GM18868 (cell line): ENCODE measurements at regions not wholly inside any gene's neighbourhood (a gene's known extent, or its start where the extent isn't known, plus 50 kb on each side); places are given as distances from the start of the nearest gene placed in this dataset.
A peak's percentile ranks its signal among the peaks of the same experiment; 100 is the strongest.
"Not testable (repeated sequence)": the region's sequence is repeated elsewhere in the genome, so short reads cannot be mapped to it uniquely, and the experiment has no call there.

Source experiments
- ATAC-seq: cut with Tn5 transposase; IDR thresholded peaks from one replicate; pipeline ENCODE4 v1.9.1; 2021; ENCODE audit warnings: mild to moderate bottlenecking, moderate library complexity; ENCODE audit not compliant: unreplicated experiment

DNA sequence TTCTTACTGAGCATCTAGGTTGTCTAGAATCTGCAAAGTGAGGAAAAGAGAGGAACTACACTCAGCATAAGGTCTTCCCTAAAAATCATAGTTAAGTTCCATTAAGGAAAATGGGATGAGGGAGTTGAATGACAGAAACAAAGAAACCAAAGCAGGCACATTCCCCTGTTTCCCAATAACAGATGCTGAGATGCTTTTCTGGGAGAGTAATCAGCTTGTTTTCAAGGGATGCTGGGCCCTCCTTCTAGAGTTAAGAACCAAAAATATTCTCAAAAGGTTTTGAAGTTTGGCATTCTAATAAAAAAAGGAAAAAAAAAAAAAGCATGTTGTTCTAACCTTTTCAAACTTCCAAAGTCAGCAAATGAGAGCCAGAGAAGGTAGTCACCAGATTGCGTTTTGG, 105.2 kb upstream of the ZNF648 start:
- no peak for ATAC-seq

DNA sequence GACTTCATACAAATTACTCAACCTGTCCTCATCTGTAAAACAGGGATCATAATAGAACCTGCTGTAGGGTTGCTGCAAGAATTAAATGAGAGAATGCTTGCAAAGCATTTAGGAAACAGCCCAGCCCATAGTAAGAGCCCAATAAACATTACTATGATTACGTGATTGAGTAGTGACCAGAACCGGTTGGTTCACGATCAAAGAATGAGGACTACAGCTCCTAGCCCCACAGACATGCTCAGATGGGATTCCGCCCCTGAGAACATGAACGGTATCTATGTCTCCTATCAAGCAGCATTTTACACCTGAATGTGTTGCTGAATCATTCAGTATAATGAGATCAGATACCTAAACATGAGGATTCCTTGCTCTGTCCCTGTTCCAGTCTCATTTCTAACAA, 104.8 kb upstream of the ZNF648 start:
- no peak for ATAC-seq

DNA sequence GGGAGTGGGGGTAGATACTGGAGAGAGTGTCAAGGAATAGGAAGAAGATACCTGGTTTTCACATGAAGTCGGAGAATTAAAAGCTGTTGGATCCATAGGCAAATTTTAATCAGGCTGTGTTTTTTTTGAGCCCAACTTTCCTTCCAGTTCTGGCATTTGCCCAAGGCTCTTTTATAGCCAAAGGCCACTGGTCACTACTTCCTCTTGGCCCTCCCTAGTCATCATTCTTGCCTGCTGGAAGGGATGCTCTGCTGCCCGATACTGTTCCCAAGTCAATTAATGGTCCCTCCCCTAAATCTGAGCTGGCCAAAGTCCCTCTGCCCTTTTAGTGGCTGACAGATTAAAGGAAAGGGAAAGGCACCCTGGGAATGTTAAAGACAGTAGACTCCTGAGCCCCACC, 102.8 kb upstream of the ZNF648 start:
- no peak for ATAC-seq

DNA sequence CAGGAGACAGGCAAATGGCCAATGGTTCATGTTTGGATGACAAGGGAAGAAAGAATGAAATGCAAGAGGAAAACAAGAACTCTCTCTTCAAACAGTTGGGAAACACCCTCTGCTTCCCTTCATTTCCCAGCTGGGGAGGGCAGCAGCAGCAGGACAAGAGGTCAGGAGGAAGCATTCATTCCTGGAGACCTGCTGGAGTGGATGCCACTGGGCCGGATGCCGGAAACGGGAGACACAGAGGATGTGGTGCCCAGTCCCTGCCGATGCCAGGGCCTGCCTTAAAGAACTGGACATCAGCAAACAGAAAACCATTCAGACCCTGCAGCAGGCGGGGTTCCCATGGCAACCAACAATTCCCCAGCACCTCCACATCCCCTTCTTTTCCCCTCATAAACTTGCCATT, 102.3 kb upstream of the ZNF648 start:
- ATAC-seq: no peak

DNA sequence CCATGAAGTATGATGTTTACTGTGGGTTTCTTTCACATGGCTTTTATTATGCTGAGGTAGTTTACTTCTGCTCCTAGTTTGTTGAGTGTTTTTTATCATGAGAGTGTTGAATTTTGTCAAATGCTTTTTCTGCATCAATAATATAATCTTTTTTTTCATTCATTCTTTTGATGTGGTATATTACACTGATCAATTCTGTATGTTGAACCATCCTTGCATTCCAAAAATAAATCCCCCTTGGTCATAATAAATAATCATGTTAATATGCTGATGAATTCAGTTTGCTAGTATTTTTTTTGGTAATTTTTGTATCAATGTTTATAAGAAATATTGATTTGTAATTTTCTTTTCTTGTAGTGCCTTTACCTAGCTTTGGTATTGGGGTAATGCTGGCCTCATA, 97.9 kb upstream of the ZNF648 start:
- ATAC-seq: no peak

DNA sequence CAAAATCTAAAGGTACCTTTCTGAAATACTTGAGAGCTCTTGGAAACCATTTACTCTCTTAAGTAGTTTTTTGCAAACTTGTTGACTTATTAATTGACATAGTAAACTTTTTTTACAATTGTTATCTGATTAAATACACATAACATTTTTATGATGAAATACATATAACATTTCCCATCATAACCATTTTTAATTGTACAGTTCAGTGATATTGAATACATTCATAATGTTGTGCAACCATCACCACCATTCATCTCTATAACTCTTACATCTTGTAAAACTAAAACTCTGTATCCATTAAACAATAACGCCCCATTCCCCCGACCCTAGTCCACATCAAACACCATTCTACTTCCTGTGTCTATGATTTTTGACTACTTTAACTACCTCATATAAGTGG, 95.7 kb upstream of the ZNF648 start:
- ATAC-seq: no peak

DNA sequence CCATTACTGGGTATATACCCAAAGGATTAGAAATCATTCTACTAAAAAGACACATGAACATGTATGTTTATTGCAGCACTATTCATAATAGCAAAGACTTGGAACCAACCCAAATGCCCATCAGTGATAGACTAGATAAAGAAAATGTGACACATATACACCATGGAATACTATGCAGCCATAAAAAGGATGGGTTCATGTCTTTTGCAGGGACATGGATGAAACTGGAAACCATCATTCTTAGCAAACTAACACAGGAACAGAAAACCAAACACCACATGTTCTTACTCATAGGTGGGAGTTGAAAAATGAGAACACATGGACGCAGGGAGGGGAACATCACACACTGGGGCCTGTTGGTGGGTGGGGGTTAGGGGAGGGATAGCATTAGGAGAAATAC, 92.9 kb upstream of the ZNF648 start:
- ATAC-seq: not testable (repeated sequence)

DNA sequence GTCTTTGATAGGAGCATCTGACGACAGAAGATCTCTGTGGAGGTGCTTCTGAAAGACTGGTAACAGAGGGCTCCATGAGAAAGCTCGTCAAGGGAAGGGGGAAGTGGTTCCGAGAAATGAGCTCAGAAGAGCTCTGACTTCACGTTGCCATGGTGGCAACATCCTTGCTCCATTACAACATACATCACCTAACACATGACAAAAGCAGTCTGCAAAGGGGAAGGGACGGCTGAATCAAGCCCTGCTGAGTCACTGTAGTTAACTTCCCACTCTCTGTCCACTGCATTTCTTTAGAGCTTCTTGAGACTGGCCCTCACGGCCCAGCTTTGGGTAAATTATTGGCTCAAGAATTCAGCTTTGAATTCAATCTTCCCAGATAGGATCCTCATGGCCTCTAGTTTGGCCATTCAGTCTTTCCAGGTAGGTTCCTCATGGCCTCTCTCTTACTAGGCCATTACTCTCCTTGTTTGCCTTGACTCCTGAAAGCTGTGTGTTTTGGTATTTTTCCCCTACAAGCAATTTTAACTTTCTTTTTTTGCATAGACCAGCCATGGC, 88.0 kb upstream of the ZNF648 start:
- no peak for ATAC-seq

DNA sequence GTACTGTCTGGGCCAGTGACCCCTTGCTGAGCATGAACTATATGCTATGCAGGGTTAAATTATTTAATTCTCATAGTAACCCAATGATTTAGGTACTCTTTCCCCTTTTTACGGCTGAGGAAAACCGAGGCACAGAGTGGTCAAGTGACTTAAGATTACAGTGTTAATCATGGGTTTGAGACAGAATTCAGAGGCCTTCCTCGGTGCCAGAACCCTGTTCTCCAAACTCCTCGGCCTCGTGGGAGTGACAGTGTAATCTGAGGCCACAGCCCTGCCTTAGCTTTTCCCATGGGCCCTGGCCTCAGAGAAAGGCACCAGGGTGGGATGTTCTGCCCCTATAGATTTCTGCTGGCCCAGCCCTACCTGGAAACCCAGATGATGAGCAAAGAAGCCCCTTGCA, 86.4 kb upstream of the ZNF648 start:
- ATAC-seq: no peak

DNA sequence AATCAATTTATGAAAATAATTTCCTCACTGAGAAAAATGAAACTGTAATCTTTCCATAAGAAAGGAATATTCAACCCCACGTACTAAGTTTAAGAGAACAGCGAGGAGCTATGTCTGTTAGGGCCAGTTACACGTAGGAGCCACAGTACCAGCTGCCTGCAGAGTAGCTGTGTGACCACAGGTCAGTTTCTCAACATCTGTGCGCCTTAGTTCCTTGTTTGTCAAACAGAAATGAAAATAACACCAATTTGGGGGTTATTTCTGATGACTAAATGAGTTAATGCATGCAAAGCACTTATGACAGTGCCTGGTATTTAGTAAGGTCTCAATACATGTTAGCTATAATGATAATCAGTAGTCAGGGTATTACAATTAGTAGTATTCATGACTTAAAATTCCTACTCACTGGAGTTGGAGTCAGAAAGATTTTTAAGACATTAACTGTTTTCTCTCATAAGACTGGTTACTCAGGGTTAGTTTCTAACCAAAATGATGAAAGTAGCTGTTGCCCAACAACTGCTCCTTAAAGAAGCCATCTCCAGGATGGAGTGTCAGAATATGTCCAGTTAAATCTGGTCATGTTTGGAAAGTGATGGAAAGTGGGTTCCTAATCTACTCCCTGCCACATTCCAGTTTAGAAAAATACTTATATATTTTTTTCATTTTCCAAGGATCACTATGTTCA, 85.8 kb upstream of the ZNF648 start:
- ATAC-seq: peak; percentile 69

DNA sequence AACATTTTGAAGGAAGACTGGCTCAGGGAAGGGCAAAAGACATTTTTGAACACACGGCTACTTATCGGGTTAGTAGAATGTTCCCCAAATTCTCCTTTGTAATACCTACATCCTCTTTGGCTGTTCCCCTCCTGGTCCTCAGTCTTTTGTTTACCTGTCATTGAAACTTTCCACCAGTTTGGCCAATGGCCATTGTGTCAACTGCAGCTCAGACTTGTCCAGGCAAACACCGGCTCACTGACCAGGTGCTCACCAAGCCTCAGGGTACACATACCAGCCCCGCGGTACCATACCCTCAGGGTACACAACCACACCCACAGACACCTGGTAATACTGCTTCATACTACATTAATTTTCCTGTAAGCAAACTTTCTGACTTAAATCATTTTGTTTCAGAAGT, 84.8 kb upstream of the ZNF648 start:
- ATAC-seq: no peak

DNA sequence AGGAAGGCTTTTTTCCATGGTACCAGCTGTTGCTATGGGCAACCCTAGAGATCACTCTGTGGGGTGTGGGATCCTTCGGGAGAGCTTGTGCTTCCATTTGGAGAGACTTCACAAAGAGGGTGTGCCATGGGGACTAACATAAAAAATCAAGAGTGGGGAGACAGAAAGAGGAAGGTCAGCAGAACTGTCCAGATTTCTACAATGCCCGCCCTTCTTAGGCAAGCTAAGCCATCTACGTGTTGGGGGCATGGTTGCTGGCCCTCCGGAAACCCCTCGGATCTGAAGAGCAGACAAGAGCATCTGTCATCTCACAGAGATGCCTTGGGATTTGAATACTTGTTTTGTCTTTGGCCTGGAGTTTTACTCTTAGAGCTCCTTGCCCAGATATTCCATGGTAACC, 83.9 kb upstream of the ZNF648 start:
- no peak for ATAC-seq

DNA sequence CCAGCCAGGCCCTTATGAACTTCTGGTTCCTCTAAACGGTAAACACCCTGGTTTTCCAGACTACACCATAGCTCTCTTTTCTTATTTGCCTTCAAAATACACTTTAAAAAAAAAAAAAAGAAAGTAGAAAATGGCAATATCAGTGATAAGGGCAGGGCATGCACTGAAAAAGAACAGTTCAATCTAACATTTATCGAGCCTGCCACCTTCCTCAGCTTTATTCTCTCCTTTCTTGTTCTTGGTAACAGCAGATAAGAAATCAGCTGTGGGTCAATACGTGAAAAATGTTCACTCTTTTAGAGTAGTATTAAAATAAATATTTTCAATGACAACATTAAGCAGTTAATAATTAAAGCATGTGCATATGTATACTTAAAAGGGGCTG, 83.1 kb upstream of the ZNF648 start:
- no peak for ATAC-seq

DNA sequence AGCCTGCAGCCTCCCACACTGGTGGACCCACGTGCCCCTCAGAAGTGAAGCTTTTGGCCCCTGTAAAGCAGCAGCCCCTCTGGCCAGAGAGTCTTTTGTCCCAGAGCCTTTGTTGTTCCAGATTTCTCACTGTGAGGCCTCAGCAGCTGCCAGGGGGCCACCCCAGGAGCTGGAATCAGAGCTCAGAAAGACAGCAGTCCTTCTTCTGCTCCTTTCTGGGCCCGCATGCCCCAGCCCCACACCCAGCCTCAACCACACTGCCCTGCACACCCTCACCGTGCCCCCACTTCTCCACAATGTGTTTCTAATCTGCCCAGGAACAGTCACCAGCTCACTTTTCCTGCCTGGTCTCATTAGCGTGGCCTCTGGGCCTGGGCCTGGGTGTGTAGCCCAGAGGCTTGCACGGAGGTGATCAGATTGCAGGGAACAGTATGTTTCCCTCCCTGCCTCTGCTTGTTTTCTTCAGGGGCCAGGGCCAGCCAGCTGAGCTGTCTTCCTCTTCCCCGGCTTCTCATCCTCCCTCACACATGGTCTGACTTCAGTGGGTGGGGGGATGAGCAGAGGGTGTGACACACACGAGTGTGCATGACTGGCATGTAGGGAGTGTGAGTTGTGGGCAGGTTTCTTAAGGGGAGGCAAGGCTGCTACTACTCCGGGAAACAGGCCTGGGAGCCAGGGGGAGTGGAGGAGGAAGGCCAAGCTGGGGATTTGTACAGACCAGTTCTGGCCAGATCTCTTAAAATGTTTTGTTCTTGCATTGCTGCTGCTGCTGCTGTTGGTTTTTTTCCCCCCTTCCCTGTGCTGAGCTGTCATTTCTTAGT, 82.5 kb upstream of the ZNF648 start:
- ATAC-seq: no peak

DNA sequence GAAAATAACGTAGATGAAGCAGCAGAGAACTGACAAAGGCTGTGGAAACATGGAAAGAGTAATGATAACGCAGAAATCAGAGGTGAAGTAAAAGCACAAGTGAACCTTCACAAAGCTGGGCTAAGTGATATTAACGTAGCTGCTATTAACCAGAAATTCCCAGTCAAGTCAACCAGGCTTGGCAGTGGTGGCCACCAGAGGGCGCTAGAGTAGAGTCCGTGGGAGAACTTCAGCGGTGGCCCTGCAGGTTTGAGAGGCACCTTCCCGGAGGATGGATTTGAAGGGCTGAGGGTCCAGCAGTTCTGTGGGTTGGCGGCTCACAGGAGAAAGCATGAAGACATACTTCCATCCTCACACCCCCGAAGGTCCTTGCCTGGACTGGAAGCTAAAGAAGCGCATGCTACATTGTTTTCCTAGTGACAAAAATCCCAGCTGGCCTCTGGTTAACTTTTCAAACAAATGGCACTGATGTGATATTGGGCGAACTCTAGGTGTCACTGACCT, 81.7 kb upstream of the ZNF648 start:
- peak; percentile 44 for ATAC-seq

DNA sequence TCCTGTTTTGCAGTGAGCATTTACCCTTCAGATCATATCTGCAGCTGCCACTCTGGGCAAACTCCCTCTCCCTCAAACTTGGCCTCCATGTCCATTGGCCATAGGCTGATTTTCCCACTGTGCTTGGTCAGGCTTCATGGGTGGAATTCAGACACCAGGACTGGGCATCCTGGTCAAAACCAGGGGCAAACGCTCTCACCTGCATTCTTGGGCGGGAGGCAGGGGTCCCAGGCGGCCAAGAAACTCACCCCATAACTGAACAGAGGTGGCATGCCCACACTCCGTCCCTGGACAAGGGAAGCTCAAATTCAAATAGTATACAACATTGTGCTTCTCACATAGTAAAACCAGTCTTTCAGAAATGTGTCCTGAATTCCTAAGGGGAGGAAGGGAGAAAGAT, 81.1 kb upstream of the ZNF648 start:
- no peak for ATAC-seq

DNA sequence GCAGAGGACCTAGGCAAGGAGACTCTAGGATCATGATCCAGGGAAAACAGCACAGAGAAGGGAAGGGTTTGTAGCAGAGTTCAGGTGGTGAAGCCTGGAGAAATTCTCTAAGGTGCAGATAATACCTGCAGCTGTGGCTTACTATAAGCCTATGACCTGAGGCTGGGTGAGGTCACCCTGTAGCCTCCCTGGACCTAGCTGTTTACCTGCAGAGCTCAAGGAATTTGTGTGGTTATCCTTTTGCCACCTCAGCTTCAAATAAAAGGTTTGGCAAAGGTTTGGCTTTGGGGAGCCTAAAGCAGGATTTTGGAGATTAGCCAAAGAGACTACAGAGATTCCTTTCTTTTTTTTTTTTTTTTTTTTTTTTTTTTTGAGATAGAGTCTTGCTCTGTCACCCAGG, 79.5 kb upstream of the ZNF648 start:
- no peak for ATAC-seq

DNA sequence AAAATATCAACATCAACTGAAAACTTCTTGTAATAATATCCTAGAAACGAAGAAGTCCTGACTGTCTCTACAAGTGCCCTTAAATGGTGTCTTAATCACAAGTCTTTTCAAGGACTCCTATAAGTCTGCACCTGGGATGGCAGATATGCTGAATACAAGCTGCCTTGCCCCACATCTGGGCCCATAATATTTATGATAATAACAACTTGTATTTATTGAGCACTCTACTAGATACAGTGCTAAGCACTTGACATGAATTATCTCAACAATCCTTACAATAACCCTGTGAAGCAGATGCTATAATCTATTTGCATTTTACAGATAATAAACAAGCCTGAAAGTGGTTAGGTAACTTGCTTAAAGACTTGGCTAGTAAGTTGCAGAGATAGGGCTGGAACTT, 78.0 kb upstream of the ZNF648 start:
- no peak for ATAC-seq

DNA sequence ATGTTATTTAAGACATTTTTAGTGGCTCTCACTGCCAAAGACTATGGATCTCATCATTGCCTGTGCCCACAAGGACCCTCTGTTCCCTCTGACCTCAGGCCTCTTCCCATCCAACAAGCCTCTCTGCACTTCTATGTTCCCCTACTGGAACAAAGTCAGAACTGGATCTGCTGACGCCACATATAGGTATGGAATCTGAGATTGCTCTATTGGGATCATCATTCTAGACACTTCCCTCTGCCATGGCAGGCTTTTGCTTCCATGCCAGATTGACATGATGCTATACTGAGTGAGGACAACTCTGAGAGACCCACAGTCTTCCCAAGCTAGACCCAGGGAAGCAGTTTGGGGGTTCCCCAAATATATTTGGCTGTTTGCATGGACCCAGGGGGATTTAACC, 76.0 kb upstream of the ZNF648 start:
- no peak for ATAC-seq

DNA sequence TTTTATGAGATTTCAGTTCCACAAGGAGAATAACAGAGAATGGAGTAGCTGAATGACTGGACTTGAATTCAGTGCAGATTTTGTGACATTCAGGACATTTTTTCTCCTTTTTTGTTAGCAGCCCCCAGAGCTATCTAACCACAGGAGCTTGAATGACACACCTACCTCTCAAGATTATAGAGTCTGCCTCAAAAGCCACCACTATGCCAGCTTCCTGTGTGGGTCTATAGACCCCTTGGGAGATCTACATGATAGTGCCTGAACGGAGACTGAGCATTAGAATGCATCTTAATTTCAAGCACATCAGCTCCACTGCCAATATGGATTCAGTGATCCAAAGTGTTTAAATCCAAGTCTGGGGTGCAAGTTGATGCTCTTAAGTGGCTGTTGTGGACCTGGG, 74.4 kb upstream of the ZNF648 start:
- ATAC-seq: no peak

DNA sequence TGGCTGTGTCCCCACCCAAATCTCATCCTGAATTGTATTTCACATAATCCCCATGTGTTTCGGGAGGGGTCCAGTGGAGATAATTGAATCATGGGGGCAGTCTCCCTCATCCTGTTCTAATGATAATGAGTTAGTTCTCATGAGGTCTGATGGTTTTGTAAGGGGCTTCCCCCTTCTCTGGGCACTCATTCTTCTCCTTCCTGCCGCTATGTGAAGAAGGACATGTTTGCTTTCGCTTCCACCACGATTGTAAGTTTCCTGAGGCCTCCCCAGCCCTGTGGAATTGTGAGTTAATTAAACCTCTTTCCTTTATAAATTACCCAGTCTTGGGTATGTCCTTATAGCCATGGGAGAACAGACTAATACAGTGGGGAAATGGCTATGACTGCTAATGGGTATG, 72.7 kb upstream of the ZNF648 start:
- no peak for ATAC-seq

DNA sequence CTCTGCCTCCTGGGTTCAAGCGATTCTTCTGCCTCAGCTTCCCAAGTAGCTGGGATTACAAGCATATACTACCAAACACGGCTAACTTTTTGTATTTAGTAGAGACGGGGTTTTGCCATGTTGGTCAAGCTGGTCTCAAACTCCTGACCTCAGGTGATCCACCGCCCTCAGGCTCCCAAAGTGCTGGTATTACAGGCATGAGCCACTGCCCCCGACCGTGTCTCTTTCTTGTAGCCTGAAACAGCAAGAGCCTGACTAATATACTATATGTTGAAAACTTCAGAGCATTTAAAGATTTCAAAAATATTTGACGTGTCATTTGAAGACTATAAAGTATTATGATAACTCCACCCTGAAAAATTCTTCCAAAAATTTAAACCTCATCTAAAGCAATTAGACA, 71.7 kb upstream of the ZNF648 start:
- no peak for ATAC-seq
